Progenitor cell of endocrine pancreas (in vitro differentiated cells): ENCODE measurements at regions not wholly inside any gene's neighbourhood (a gene's known extent, or its start where the extent isn't known, plus 50 kb on each side); places are given as distances from the start of the nearest gene placed in this dataset.
A peak's percentile ranks its signal among the peaks of the same experiment; 100 is the strongest.
"Not testable (repeated sequence)": the region's sequence is repeated elsewhere in the genome, so short reads cannot be mapped to it uniquely, and the experiment has no call there.

Experiments
- DNase-seq: peaks from one replicate; pipeline ENCODE4 v3.0.0; 2021; ENCODE audit warnings: low spot score; ENCODE audit not compliant: unreplicated experiment
- H3K27ac Mint-ChIP-seq: 2 replicates; pipeline ENCODE4 v1.8.0; 2021; ENCODE audit warnings: mild to moderate bottlenecking, moderate library complexity, mixed read lengths
- H3K27me3 Mint-ChIP-seq: 2 replicates; pipeline ENCODE4 v1.8.0; 2021; ENCODE audit warnings: mixed read lengths
- H3K36me3 Mint-ChIP-seq: 2 replicates; pipeline ENCODE4 v1.8.0; 2022; ENCODE audit warnings: mixed read lengths; ENCODE audit not compliant: insufficient read depth
- H3K4me1 Mint-ChIP-seq: 2 replicates; pipeline ENCODE4 v1.8.0; 2021; ENCODE audit warnings: low read depth, mixed read lengths
- H3K4me3 Mint-ChIP-seq: 2 replicates; pipeline ENCODE4 v1.8.0; 2021; ENCODE audit warnings: low read depth, mild to moderate bottlenecking, moderate library complexity, mixed read lengths
- H3K9me3 Mint-ChIP-seq: 2 replicates; pipeline ENCODE4 v1.8.0; 2021; ENCODE audit warnings: low read depth, mixed read lengths
- TF ChIP-seq, protein P1 (sequence below): fragments of 200-600 bp; sonication (generic); IDR thresholded peaks from one replicate; pipeline ENCODE4 v1.5.0; 2021; ENCODE audit warnings: antibody characterized with exemption, mild to moderate bottlenecking; ENCODE audit not compliant: unreplicated experiment

DNA sequence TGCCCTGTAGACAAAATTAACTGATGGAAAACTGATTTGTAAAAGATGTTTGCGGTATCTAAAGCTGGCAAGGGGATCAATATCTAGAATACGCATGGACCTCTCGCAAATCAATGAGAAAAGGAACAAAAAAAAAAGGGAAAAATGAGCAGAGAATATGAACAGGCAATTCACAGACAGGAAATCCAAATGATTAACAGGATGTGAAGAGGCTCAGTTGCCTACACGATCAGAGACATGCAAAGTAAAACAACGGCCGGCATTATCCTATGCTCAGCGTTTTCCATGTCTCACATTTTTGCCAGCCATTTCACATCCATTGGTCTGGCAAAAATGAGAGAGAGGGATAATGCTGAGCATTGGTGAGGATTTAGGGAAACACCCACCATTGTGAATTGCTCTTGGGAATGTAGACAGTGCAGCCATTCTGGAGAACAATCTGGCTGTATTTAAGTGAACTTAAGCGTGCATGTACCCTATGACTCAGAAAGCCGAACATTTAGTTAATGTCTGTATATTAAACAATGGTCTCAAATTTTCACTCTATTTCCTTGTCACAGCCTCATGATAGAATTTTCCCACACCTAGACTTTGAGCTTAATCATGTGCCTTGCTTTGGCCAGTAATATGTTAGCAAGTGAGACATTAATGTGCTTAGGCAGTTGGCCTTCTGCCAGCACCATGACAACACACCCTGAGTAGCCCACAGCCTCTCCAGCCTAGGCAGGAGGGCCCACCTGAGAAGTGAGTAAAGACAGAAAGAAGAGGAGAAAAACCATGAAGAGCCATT is 61.0 kb upstream of the NBPF3 start:
- TF ChIP-seq, protein P1, sequence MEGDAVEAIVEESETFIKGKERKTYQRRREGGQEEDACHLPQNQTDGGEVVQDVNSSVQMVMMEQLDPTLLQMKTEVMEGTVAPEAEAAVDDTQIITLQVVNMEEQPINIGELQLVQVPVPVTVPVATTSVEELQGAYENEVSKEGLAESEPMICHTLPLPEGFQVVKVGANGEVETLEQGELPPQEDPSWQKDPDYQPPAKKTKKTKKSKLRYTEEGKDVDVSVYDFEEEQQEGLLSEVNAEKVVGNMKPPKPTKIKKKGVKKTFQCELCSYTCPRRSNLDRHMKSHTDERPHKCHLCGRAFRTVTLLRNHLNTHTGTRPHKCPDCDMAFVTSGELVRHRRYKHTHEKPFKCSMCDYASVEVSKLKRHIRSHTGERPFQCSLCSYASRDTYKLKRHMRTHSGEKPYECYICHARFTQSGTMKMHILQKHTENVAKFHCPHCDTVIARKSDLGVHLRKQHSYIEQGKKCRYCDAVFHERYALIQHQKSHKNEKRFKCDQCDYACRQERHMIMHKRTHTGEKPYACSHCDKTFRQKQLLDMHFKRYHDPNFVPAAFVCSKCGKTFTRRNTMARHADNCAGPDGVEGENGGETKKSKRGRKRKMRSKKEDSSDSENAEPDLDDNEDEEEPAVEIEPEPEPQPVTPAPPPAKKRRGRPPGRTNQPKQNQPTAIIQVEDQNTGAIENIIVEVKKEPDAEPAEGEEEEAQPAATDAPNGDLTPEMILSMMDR = no peak
- Mint-ChIP-seq H3K27me3 (peaks cover 5% of the 10 kb centered on the region), H3K4me3 (no peak overlapping the region), H3K9me3 (peaks cover 14% of the 10 kb centered on the region), H3K4me1 (peaks cover 2% of the 10 kb centered on the region), H3K36me3 (peaks cover 2% of the 10 kb centered on the region), H3K27ac (no peak overlapping the region)
- DNase-seq = no peak

- Mint-ChIP-seq H3K4me3 (no peak overlapping the region), H3K4me1 (peaks cover 3% of the 10 kb centered on the region), H3K27ac (no peak overlapping the region), H3K27me3 (no peaks in the 10 kb centered on the region), H3K36me3 (no peaks in the 10 kb centered on the region), H3K9me3 (no peaks in the 10 kb centered on the region)
- TF ChIP-seq, protein P1 = no peak
- DNase-seq = no peak
These were observed 67.6 kb upstream of the NBPF3 start for GRCh38 chr1:21372383-21372782.

GRCh38 chr1:21369905-21370304 is 70.0 kb upstream of the NBPF3 start:
- DNase-seq = no peak
- H3K36me3 Mint-ChIP-seq = no peaks in the 10 kb centered on the region
- H3K4me1 Mint-ChIP-seq = peaks cover 3% of the 10 kb centered on the region
- no peak overlapping the region for H3K4me3 Mint-ChIP-seq
- no peaks in the 10 kb centered on the region for H3K9me3 Mint-ChIP-seq
- H3K27me3 Mint-ChIP-seq = no peaks in the 10 kb centered on the region
- H3K27ac Mint-ChIP-seq = no peak overlapping the region
- TF ChIP-seq, protein P1 = no peak

DNA sequence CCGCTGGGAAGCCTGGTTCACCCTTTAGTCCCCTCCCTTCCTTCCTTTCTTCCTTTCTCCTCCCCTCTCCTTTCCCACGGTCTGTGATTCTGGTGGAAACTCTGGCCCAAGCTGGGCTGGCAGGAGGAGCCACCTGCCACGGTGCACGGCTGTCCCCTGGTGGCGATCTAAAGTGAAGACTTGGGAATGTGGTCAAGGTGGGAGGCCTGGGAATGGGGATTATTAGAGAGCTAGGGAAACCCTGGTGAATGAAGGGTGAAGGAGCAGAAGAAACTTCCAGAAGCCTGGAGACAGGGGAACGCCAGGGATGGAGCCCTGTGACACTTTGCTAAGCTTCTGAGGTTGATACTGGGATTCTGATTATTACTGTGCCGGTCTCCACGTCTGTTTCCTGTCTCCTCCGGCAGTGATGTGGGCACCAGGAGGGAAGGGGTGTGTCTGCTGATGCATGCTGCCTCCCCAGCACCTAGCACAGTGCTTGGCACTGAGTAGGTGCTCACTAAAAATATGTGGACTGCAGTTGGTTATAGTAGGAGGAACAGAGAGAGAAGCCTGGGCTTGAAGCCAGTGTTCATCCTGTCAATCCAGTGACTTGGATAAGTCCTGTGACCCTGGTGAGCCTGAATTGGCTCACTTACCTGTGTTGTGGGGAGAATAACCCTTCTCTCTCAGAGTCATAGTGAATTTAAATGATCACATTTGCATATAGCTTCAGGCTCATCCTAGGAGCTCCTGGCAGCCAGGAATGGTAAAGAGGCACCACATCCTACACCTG is 71.2 kb upstream of the NBPF3 start:
- no peaks in the 10 kb centered on the region for H3K36me3 Mint-ChIP-seq
- H3K4me3 Mint-ChIP-seq = no peak overlapping the region
- H3K9me3 Mint-ChIP-seq = no peaks in the 10 kb centered on the region
- DNase-seq = peak; percentile 68
- H3K27ac Mint-ChIP-seq = peak overlapping the region; percentile 4
- H3K4me1 Mint-ChIP-seq = peaks cover 3% of the 10 kb centered on the region
- no peaks in the 10 kb centered on the region for H3K27me3 Mint-ChIP-seq
- TF ChIP-seq, protein P1 = peak; percentile 96

GRCh38 chr1:21367973-21368514 is 71.9 kb upstream of the NBPF3 start:
- not testable (repeated sequence) for DNase-seq, H3K9me3 Mint-ChIP-seq, H3K4me1 Mint-ChIP-seq, H3K36me3 Mint-ChIP-seq, H3K4me3 Mint-ChIP-seq, H3K27me3 Mint-ChIP-seq, H3K27ac Mint-ChIP-seq
